SU-DHL-6 (cell line): ENCODE measurements at regions not wholly inside any gene's neighbourhood (a gene's known extent, or its start where the extent isn't known, plus 50 kb on each side); places are given as distances from the start of the nearest gene placed in this dataset.

Experiments
- H2AFZ ChIP-seq: fragments of 200-600 bp; sonication (generic); 2 replicates; pipeline ENCODE4 v1.6.1; 2014; ENCODE audit warnings: low read depth, mild to moderate bottlenecking, moderate library complexity, mixed read lengths, antibody characterized with exemption, low read length; ENCODE audit not compliant: severe bottlenecking
- H3F3A ChIP-seq: fragments of 200-600 bp; shearing (Covaris generic); 2 replicates; pipeline ENCODE4 v1.6.0; 2016; ENCODE audit warnings: antibody characterized with exemption, mild to moderate bottlenecking; ENCODE audit not compliant: insufficient read depth
- H3K27ac ChIP-seq: fragments of 200-600 bp; sonication (generic); 2 replicates; pipeline ENCODE4 v1.5.1; 2016; ENCODE audit warnings: low read depth, mild to moderate bottlenecking, low read length, moderate library complexity, mixed read lengths
- H3K27me3 ChIP-seq: fragments of 200-600 bp; sonication (generic), shearing (Covaris generic); 2 replicates; pipeline ENCODE4 v1.6.0; 2014; ENCODE audit warnings: mild to moderate bottlenecking, low read length
- H3K36me3 ChIP-seq: fragments of 200-600 bp; sonication (generic); 2 replicates; pipeline ENCODE4 v1.6.1; 2014; ENCODE audit warnings: mild to moderate bottlenecking, low read length, mixed read lengths
- H3K4me2 ChIP-seq: fragments of 300-600, 200-600 bp; shearing (Covaris generic), sonication (generic); 2 replicates; pipeline ENCODE4 v1.6.0; 2014; ENCODE audit warnings: low read length, low read depth, mild to moderate bottlenecking; ENCODE audit not compliant: poor library complexity, severe bottlenecking
- H3K4me3 ChIP-seq: fragments of 200-600 bp; sonication (generic); 2 replicates; pipeline ENCODE4 v1.5.1; 2014; ENCODE audit warnings: antibody characterized with exemption, low read length, mild to moderate bottlenecking, mixed read lengths; ENCODE audit not compliant: insufficient read depth, poor library complexity, severe bottlenecking
- H3K79me2 ChIP-seq: fragments of 200-600 bp; sonication (generic); 2 replicates; pipeline ENCODE4 v1.6.1; 2014; ENCODE audit warnings: mild to moderate bottlenecking, low read length, moderate library complexity; ENCODE audit not compliant: insufficient read depth
- H3K9ac ChIP-seq: fragments of 200-600 bp; sonication (generic); 2 replicates; pipeline ENCODE4 v1.7.0; 2014; ENCODE audit warnings: mild to moderate bottlenecking, low read length
- H3K9me2 ChIP-seq: fragments of 200-600 bp; sonication (generic); replicated peaks from 2 replicates; pipeline ENCODE4 v1.6.1; 2014; ENCODE audit warnings: low read length; ENCODE audit not compliant: insufficient read depth
- H3K9me3 ChIP-seq: fragments of 200-600 bp; sonication (generic); 2 replicates; pipeline ENCODE4 v1.6.1; 2014; ENCODE audit warnings: low read length, mixed read lengths; ENCODE audit not compliant: insufficient read depth
- H4K20me1 ChIP-seq: fragments of 200-600 bp; sonication (generic); 2 replicates; pipeline ENCODE4 v1.6.1; 2014; ENCODE audit warnings: low read depth, mild to moderate bottlenecking, antibody characterized with exemption, low read length, moderate library complexity, mixed read lengths
- CTCF ChIP-seq: fragments of 200-600 bp; sonication (generic); IDR thresholded peaks from one replicate; pipeline ENCODE4 v1.5.1; 2017; ENCODE audit warnings: antibody characterized with exemption, mild to moderate bottlenecking, low read length, moderate library complexity; ENCODE audit not compliant: insufficient read depth, poor library complexity, severe bottlenecking
- EZH2phosphoT487 ChIP-seq: fragments of 200-600 bp; sonication (generic), shearing (Covaris generic); conservative IDR thresholded peaks from 2 replicates; pipeline ENCODE4 v1.6.1; 2018; ENCODE audit warnings: mild to moderate bottlenecking, antibody characterized with exemption, low read length, moderate library complexity, mixed read lengths

- Histone ChIP-seq H3K4me3 (no peak overlapping the region), H3K4me2 (no peak overlapping the region), H3K9me3 (0 out of 2 replicates have a peak, but pooled peaks cover 4% of the 10 kb centered on the region), H3K27ac (no peak overlapping the region), H4K20me1 (no peaks in the 10 kb centered on the region), H3K36me3 (no peaks in the 10 kb centered on the region), H3K9ac (no peak overlapping the region), H3K9me2 (no peaks in the 10 kb centered on the region), H3K27me3 (no peaks in the 10 kb centered on the region), H3F3A (no peaks in the 10 kb centered on the region), H2AFZ (peak overlapping the region; percentile 20), H3K79me2 (no peaks in the 10 kb centered on the region)
- TF ChIP-seq CTCF = no peak
- TF ChIP-seq EZH2phosphoT487 = no peak
Observed at GRCh38 chr3:166785876-166786275, 594.2 kb downstream of the ZBBX start.

- Histone ChIP-seq H3K27ac (no peak overlapping the region), H3K4me3 (no peak overlapping the region), H3K4me2 (no peak overlapping the region), H2AFZ (no peak overlapping the region), H3K9ac (no peak overlapping the region), H3K79me2 (no peaks in the 10 kb centered on the region), H3K9me3 (0 out of 2 replicates have a peak, but pooled peaks cover 4% of the 10 kb centered on the region), H3F3A (no peaks in the 10 kb centered on the region), H3K36me3 (no peaks in the 10 kb centered on the region), H3K9me2 (no peaks in the 10 kb centered on the region), H3K27me3 (no peaks in the 10 kb centered on the region), H4K20me1 (no peaks in the 10 kb centered on the region)
- TF ChIP-seq CTCF (no peak), EZH2phosphoT487 (no peak)
Observed at GRCh38 chr3:166783206-166783605, 596.9 kb downstream of the ZBBX start.

DNA sequence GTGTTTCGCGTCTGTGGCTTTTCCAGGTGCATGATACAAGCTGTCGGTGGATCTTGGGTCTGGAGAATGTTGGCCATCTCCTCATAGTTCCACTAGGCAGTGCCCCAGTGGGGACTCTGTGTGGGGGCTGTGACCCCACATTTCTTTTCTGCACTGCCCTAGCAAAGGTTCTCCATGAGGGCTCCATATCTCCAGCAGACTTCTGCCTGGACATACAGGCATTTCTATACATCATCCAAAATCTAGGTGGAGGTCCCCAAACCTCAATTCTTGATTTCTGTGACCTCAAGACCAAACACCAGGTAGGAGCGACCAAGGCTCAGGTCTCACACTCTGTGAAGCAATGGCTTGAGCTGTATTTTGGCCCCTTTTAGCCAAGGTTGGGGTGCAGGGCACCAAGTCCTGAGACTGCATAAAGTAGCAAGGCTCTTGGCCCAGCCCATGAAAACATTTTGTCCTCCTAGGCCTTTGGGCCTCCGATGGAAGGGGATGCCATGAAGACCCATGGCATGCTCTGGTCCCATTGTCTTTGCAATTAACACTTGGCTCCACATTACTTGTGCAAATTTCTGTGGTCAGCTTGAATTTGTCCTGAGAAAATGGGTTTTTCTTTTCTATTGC lies 615.3 kb downstream of the ZBBX start:
- TF ChIP-seq EZH2phosphoT487 (no peak), CTCF (no peak)
- H3K27me3 ChIP-seq = no peaks in the 10 kb centered on the region
- H3K36me3 ChIP-seq = no peaks in the 10 kb centered on the region
- H3K4me3 ChIP-seq = no peak overlapping the region
- H3K9ac ChIP-seq = no peak overlapping the region
- H3K4me2 ChIP-seq = no peak overlapping the region
- H4K20me1 ChIP-seq = no peaks in the 10 kb centered on the region
- no peaks in the 10 kb centered on the region for H3F3A ChIP-seq
- no peaks in the 10 kb centered on the region for H3K9me2 ChIP-seq
- H3K9me3 ChIP-seq = peaks cover 18% of the 10 kb centered on the region; the same call in 1 of the 2 replicates
- H3K27ac ChIP-seq = no peak overlapping the region
- no peaks in the 10 kb centered on the region for H3K79me2 ChIP-seq
- no peak overlapping the region for H2AFZ ChIP-seq
